Gastrocnemius medialis (tissue), 4 donors: ENCODE measurements at regions not wholly inside any gene's neighbourhood (a gene's known extent, or its start where the extent isn't known, plus 50 kb on each side); places are given as distances from the start of the nearest gene placed in this dataset.

Source experiments
- ATAC-seq, 2 donors: fragments of 150-250 bp; one replicate each; pipeline ENCODE4 v1.9.1; 2016
- DNase-seq, 2 donors: peaks; one replicate each; pipeline ENCODE4 v3.0.0-alpha.2; 2019
- H3K27ac ChIP-seq, 4 donors: fragments of 200-600 bp; sonication (generic); 1 replicate in 1 of 4; 2 replicates in 3 of 4; pipeline ENCODE4 v1.5.1; 2016 to 2018; ENCODE audit warnings: mild to moderate bottlenecking in 2 of 4, moderate library complexity in 1 of 4
- H3K27me3 ChIP-seq, 3 donors: fragments of 200-600 bp; sonication (generic) in 2 of 3; 1 replicate in 1 of 3; 2 replicates in 2 of 3; pipeline versions ENCODE4 v1.5.1 to v1.6.0; 2016 to 2019; ENCODE audit warnings: mild to moderate bottlenecking in 1 of 3, moderate library complexity in 1 of 3
- H3K36me3 ChIP-seq, 2 donors: fragments of 200-600 bp; sonication (generic) in 1 of 2; one replicate each; pipeline ENCODE4 v1.5.1; 2017 to 2018
- H3K4me1 ChIP-seq, 2 donors: fragments of 200-600 bp; sonication (generic) in 1 of 2; one replicate each; pipeline ENCODE4 v1.5.1; 2016 to 2017; ENCODE audit warnings: mild to moderate bottlenecking in 2 of 2
- H3K4me3 ChIP-seq, 4 donors: fragments of 200-600 bp; sonication (generic) in 3 of 4; 1 replicate in 1 of 4; 2 replicates in 3 of 4; pipeline ENCODE4 v1.5.1; 2016 to 2019; ENCODE audit warnings: mild to moderate bottlenecking in 2 of 4
- H3K9me3 ChIP-seq, 3 donors: fragments of 200-600 bp; sonication (generic) in 2 of 3; 1 replicate in 1 of 3; 2 replicates in 2 of 3; pipeline ENCODE4 v1.5.1; 2016 to 2019
- POLR2A ChIP-seq, 2 donors: fragments of 450-650 bp; IDR thresholded peaks; one replicate each; pipeline ENCODE4 v1.6.1; 2017; ENCODE audit warnings: antibody characterized with exemption in 2 of 2, mild to moderate bottlenecking in 2 of 2, moderate library complexity in 2 of 2
- in situ Hi-C, 4 donors: fragments of 200-750 bp; cut with MboI; loops; one replicate each; pipeline versions ENCODE4 v1.15.0 to v1.8.0; 2017; ENCODE audit warnings: low sequenced_read_pairs in 4 of 4
- intact Hi-C: fragments of 100-400 bp; cut with DNase I; formaldehyde crosslinking; loops from one replicate; pipeline ENCODE4 v1.15.1; 2023; ENCODE audit warnings: low total_unique reads
- TF ChIP-seq, protein P1 (sequence below), 5 experiments: fragments of 450-650 bp in 3 of 5; fragments of 200-600 bp in 2 of 5; sonication (generic) in 2 of 5; IDR thresholded peaks in 4 of 5; conservative IDR thresholded peaks in 1 of 5; 1 replicate in 4 of 5; 2 replicates in 1 of 5; pipeline ENCODE4 v1.5.1; 2016 to 2019; ENCODE audit warnings: antibody characterized with exemption in 5 of 5, mild to moderate bottlenecking in 3 of 5, moderate library complexity in 3 of 5

DNA sequence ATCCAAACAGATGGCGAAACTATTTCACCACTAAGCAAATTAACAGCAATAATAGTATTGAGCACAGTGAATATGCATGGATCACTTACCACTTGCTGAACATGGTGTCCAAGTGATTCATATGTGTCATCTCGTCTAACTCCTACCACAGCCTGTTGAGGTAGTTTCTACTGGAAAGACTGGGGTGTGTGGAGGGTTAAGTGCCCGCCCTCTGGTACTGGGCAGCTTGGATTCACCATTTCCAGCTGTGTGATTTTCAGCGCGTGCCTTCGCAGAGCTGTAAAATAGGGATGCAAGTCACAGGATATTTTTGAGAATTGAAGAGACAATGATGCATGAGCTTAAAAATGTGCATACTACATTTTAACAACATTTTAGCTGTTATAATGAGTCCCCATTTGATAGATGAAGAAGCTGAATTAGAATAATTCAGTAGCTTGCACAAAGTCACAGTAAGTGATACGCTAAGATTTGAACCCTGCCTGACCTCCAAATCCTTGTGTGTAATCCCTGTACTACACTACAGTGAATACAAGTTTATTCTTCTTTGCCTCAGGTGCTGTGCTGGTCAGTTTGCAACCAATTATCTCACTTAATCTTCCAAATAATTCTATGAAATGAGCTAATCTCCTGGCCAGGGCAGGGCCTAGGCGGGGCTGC, 75.2 kb upstream of the SIX2 start:
- Histone ChIP-seq H3K4me3 (no peak overlapping the region), H3K27ac (no peak overlapping the region), H3K4me1 (no peaks in the 10 kb centered on the region), H3K36me3 (no peaks in the 10 kb centered on the region), H3K9me3 (no peaks in the 10 kb centered on the region), H3K27me3 (no peaks in the 10 kb centered on the region)
- DNase-seq = no peak
- in situ Hi-C loops = no loop called here
- TF ChIP-seq, protein P1, sequence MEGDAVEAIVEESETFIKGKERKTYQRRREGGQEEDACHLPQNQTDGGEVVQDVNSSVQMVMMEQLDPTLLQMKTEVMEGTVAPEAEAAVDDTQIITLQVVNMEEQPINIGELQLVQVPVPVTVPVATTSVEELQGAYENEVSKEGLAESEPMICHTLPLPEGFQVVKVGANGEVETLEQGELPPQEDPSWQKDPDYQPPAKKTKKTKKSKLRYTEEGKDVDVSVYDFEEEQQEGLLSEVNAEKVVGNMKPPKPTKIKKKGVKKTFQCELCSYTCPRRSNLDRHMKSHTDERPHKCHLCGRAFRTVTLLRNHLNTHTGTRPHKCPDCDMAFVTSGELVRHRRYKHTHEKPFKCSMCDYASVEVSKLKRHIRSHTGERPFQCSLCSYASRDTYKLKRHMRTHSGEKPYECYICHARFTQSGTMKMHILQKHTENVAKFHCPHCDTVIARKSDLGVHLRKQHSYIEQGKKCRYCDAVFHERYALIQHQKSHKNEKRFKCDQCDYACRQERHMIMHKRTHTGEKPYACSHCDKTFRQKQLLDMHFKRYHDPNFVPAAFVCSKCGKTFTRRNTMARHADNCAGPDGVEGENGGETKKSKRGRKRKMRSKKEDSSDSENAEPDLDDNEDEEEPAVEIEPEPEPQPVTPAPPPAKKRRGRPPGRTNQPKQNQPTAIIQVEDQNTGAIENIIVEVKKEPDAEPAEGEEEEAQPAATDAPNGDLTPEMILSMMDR (IDR thresholded peaks at IDR 0.05 in 4 of 5, conservative IDR thresholded peaks at IDR 0.05 in 1 of 5) = no peak
- TF ChIP-seq POLR2A (IDR thresholded peaks at IDR 0.05) = no peak
- no peak for ATAC-seq
- intact Hi-C loops = no loop called here

DNA sequence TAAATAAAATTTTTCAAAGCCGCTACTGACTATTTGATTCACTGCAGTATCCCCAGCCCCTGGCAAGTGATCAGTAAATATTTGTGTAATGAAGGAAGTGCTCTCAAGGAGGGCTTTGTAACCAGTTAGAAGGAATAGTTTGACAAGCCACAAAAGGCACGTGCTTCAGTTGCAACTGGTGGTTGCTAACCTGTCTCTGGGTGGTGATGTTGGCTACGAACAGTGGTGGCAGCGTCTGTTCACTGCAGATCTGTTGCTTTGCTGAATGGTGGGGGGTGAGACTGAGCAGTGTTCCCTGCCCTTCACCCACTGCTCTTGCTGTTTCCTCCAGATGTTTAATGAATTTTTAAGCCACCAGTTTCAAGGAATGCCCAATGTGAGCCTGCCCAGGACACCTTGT, 73.9 kb upstream of the SIX2 start:
- ATAC-seq (no peak), DNase-seq (no peak)
- Histone ChIP-seq H3K4me1 (no peaks in the 10 kb centered on the region), H3K36me3 (no peaks in the 10 kb centered on the region), H3K4me3 (no peak overlapping the region), H3K27ac (no peak overlapping the region), H3K9me3 (no peaks in the 10 kb centered on the region), H3K27me3 (no peaks in the 10 kb centered on the region)
- TF ChIP-seq, protein P1 (IDR thresholded peaks at IDR 0.05 in 4 of 5, conservative IDR thresholded peaks at IDR 0.05 in 1 of 5) = no peak
- TF ChIP-seq POLR2A (IDR thresholded peaks at IDR 0.05) = no peak
- in situ Hi-C loops (no loop called here), intact Hi-C loops (no loop called here)

DNA sequence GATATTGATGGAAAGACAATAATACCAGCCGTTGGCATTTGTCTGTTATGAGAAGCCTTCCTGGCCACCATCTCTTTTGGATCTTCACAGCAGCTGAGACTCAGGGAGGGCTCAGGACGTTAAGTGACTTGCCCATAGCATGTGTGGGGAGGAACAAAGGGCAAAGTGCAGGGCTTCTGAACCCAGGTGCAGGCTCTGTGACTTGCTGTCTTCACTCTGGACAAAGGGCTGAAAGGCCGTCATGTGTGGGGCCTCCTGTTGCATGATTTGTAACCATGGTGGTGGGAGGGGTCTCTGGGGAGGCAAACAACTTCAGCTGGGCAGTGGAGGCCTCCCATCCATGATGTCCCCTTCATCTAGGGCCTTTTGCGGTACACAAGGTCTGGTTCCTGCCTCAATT, 65.5 kb upstream of the SIX2 start:
- DNase-seq = no peak
- Histone ChIP-seq H3K4me1 (no peaks in the 10 kb centered on the region), H3K9me3 (no peaks in the 10 kb centered on the region), H3K27me3 (no peaks in the 10 kb centered on the region), H3K4me3 (no peak overlapping the region), H3K27ac (no peak overlapping the region), H3K36me3 (no peaks in the 10 kb centered on the region)
- TF ChIP-seq, protein P1 (IDR thresholded peaks at IDR 0.05 in 4 of 5, conservative IDR thresholded peaks at IDR 0.05 in 1 of 5) = no peak
- no peak for TF ChIP-seq POLR2A (IDR thresholded peaks at IDR 0.05)
- no peak for ATAC-seq
- in situ Hi-C loops (no loop called here), intact Hi-C loops (no loop called here)

DNA sequence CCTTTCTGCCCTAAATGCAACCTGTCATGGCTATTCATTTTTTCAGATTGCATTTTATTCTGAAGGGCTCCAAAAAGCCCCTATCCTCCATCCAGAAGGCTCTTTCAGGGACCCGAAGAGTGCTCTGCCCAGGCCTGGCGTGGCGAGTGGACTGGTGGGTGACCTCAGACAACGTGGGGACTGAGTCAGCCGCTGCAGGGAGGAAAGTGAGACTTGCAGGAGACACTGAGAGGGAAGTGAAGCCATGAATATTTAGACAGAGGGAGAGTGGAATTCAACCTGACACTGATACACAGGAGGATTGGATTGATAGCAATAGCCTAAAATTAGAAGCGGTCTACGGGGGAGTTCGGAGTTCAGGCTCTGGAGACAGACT, 63.6 kb upstream of the SIX2 start:
- no peak for DNase-seq
- in situ Hi-C loops = no loop called here
- no peak for ATAC-seq
- TF ChIP-seq POLR2A (IDR thresholded peaks at IDR 0.05) = no peak
- TF ChIP-seq, protein P1 (IDR thresholded peaks at IDR 0.05 in 4 of 5, conservative IDR thresholded peaks at IDR 0.05 in 1 of 5) = no peak
- peaks cover 0 to 5% of the 10 kb centered on the region in 2 donors for H3K4me1 ChIP-seq
- intact Hi-C loops = no loop called here
- no peaks in the 10 kb centered on the region for H3K9me3 ChIP-seq
- no peaks in the 10 kb centered on the region for H3K27me3 ChIP-seq
- no peak overlapping the region for H3K27ac ChIP-seq
- H3K36me3 ChIP-seq = no peaks in the 10 kb centered on the region
- no peak overlapping the region for H3K4me3 ChIP-seq
